H1 (cell line): ENCODE measurements at regions not wholly inside any gene's neighbourhood (a gene's known extent, or its start where the extent isn't known, plus 50 kb on each side); places are given as distances from the start of the nearest gene placed in this dataset.

Experiments
- CTCF ChIA-PET: fragments of 300-600 bp; sonication (Branson Sonifier 250); formaldehyde crosslinking; loops from one replicate; lab custom pipeline; 2021; ENCODE audit not compliant: partially characterized antibody; lab: Charles Lee
- POLR2A ChIA-PET: fragments of 300-600 bp; sonication (Branson Sonifier 250); formaldehyde crosslinking; loops from one replicate; lab custom pipeline; 2021; ENCODE audit warnings: inconsistent platforms; ENCODE audit not compliant: partially characterized antibody; lab: Charles Lee
- DNase-seq, 2 experiments: peaks; one replicate each; pipeline versions ENCODE4 v3.0.0 to v3.0.0-alpha.2; 2010 to 2022; ENCODE audit warnings: low spot score in 2 of 2, low read depth in 1 of 2, mixed read lengths in 1 of 2
- FAIRE-seq: peaks from 2 replicates; lab custom pipeline; 2011; peaks lifted over from hg19 to GRCh38; lab: Jason Lieb, UNC
- H2AFZ ChIP-seq: 2 replicates; pipeline ENCODE4 v1.8.1; 2012; ENCODE audit warnings: low read length, inconsistent platforms
- H2AK5ac ChIP-seq: 2 replicates; pipeline ENCODE4 v1.6.1; 2013; ENCODE audit warnings: low read depth, low read length
- H2BK120ac ChIP-seq: replicated peaks from 2 replicates; pipeline ENCODE3; 2013; ENCODE audit warnings: low read depth, low read length, inconsistent platforms
- H2BK12ac ChIP-seq: 2 replicates; pipeline ENCODE4 v1.6.1; 2013; ENCODE audit warnings: low read depth, low read length
- H2BK15ac ChIP-seq: 2 replicates; pipeline ENCODE4 v1.6.1; 2013; ENCODE audit warnings: low read length
- H2BK20ac ChIP-seq: 2 replicates; pipeline ENCODE4 v1.6.1; 2013; ENCODE audit warnings: low read length
- H2BK5ac ChIP-seq: 2 replicates; pipeline ENCODE4 v1.6.1; 2013; ENCODE audit warnings: low read depth, low read length
- H3K14ac ChIP-seq: 2 replicates; pipeline ENCODE4 v1.6.1; 2013; ENCODE audit warnings: inconsistent platforms; ENCODE audit not compliant: insufficient read length
- H3K18ac ChIP-seq: 2 replicates; pipeline ENCODE4 v1.6.1; 2013; ENCODE audit warnings: low read length; ENCODE audit errors: extremely low read depth
- H3K23ac ChIP-seq: 2 replicates; pipeline ENCODE4 v1.6.1; 2013; ENCODE audit warnings: inconsistent platforms; ENCODE audit not compliant: insufficient read length
- H3K23me2 ChIP-seq: 2 replicates; pipeline ENCODE4 v1.6.1; 2013; ENCODE audit warnings: low read depth, low read length
- H3K27ac ChIP-seq: 2 replicates; pipeline ENCODE4 v1.6.1; 2011; ENCODE audit warnings: low read depth, low read length, inconsistent platforms
- H3K27me3 ChIP-seq, 4 experiments: replicated peaks in 1 of 4; 1 replicate in 1 of 4; 2 replicates in 3 of 4; pipeline versions ENCODE4 v1.6.1 to v1.8.1; 2011 to 2013; ENCODE audit warnings: low read length in 3 of 4, mild to moderate bottlenecking in 3 of 4, inconsistent platforms in 2 of 4, mixed read lengths in 2 of 4, moderate library complexity in 1 of 4; ENCODE audit not compliant: control insufficient read depth in 3 of 4, insufficient read depth in 3 of 4; ENCODE audit errors: extremely low read depth in 1 of 4
- H3K36me3 ChIP-seq, 4 experiments: 2 replicates each; pipeline versions ENCODE4 v1.6.1 to v1.8.1; 2011 to 2013; ENCODE audit warnings: mild to moderate bottlenecking in 4 of 4, low read length in 3 of 4, moderate library complexity in 2 of 4, control low read depth in 1 of 4, inconsistent platforms in 1 of 4; ENCODE audit not compliant: insufficient read depth in 4 of 4, control insufficient read depth in 2 of 4
- H3K4ac ChIP-seq: replicated peaks from 2 replicates; pipeline ENCODE3; 2013; ENCODE audit warnings: low read length, low read depth, mixed read lengths, inconsistent platforms; ENCODE audit not compliant: insufficient read length
- H3K4me1 ChIP-seq, 4 experiments: replicated peaks in 1 of 4; 1 replicate in 1 of 4; 2 replicates in 3 of 4; pipeline versions ENCODE4 v1.6.1 to v1.8.1; 2011 to 2013; ENCODE audit warnings: low read length in 3 of 4, inconsistent platforms in 2 of 4, mixed read lengths in 1 of 4; ENCODE audit not compliant: insufficient read depth in 4 of 4, control insufficient read depth in 3 of 4
- H3K4me2 ChIP-seq, 2 experiments: 2 replicates each; pipeline versions ENCODE4 v1.6.1 to v1.8.1; 2011 to 2013; ENCODE audit warnings: low read depth in 2 of 2, low read length in 2 of 2, control low read depth in 1 of 2, inconsistent platforms in 1 of 2, mild to moderate bottlenecking in 1 of 2; ENCODE audit not compliant: insufficient read depth in 1 of 2
- H3K4me3 ChIP-seq, 4 experiments: fragments of 200-600, 300-600 bp in 1 of 4; sonication (generic), shearing (Covaris generic), sonication (Bioruptor Twin) in 1 of 4; 2 replicates each; pipeline versions ENCODE4 v1.5.1 to v1.8.1; 2011 to 2016; ENCODE audit warnings: low read length in 4 of 4, low read depth in 3 of 4, control low read depth in 2 of 4, inconsistent platforms in 2 of 4, mild to moderate bottlenecking in 2 of 4, mixed read lengths in 1 of 4, moderate library complexity in 1 of 4; ENCODE audit not compliant: insufficient read depth in 2 of 4; ENCODE audit errors: extremely low read depth in 1 of 4
- H3K56ac ChIP-seq: replicated peaks from 2 replicates; pipeline ENCODE3; 2013; ENCODE audit warnings: low read depth, mild to moderate bottlenecking, mixed read lengths, low read length, inconsistent platforms; ENCODE audit not compliant: insufficient read length
- H3K79me1 ChIP-seq: 2 replicates; pipeline ENCODE4 v1.6.1; 2013; ENCODE audit warnings: low read depth, low read length, control low read depth
- H3K79me2 ChIP-seq, 2 experiments: 2 replicates each; pipeline versions ENCODE4 v1.6.1 to v1.8.1; 2012 to 2013; ENCODE audit warnings: low read length in 2 of 2, mild to moderate bottlenecking in 2 of 2, inconsistent platforms in 1 of 2; ENCODE audit not compliant: insufficient read depth in 2 of 2, control insufficient read depth in 1 of 2
- H3K9ac ChIP-seq, 4 experiments: replicated peaks in 1 of 4; 1 replicate in 1 of 4; 2 replicates in 3 of 4; pipeline versions ENCODE4 v1.6.1 to v1.8.1; 2011 to 2013; ENCODE audit warnings: low read depth in 3 of 4, low read length in 3 of 4, control low read depth in 2 of 4, mild to moderate bottlenecking in 2 of 4, moderate library complexity in 2 of 4, inconsistent platforms in 1 of 4; ENCODE audit errors: extremely low read depth in 1 of 4
- H3K9me3 ChIP-seq, 2 experiments: 2 replicates each; pipeline versions ENCODE4 v1.6.1 to v1.8.1; 2012 to 2013; ENCODE audit warnings: mild to moderate bottlenecking in 2 of 2, moderate library complexity in 2 of 2, control low read depth in 1 of 2, inconsistent platforms in 1 of 2, low read depth in 1 of 2, low read length in 1 of 2, mixed read lengths in 1 of 2; ENCODE audit not compliant: insufficient read depth in 2 of 2
- H4K20me1 ChIP-seq, 2 experiments: replicated peaks in 1 of 2; 2 replicates each; pipeline versions ENCODE3 to v1.8.1; 2011 to 2013; ENCODE audit warnings: inconsistent platforms in 2 of 2, low read length in 2 of 2, mild to moderate bottlenecking in 1 of 2; ENCODE audit not compliant: insufficient read depth in 2 of 2, control insufficient read depth in 1 of 2
- H4K5ac ChIP-seq: 2 replicates; pipeline ENCODE4 v1.6.1; 2013; ENCODE audit warnings: low read length, low read depth, mixed read lengths, inconsistent platforms; ENCODE audit not compliant: insufficient read length
- H4K8ac ChIP-seq: 2 replicates; pipeline ENCODE4 v1.8.0; 2013; ENCODE audit warnings: mild to moderate bottlenecking, moderate library complexity, low read length, inconsistent platforms; ENCODE audit not compliant: insufficient read depth; ENCODE audit errors: extremely low read depth
- H4K91ac ChIP-seq: replicated peaks from 2 replicates; pipeline ENCODE3; 2013; ENCODE audit warnings: low read length, mixed read lengths, inconsistent platforms; ENCODE audit not compliant: insufficient read length
- BCL11A ChIP-seq, 2 experiments: IDR thresholded peaks; one replicate each; pipeline ENCODE4 v1.6.1; 2011; ENCODE audit warnings: low read depth in 2 of 2, low read length in 2 of 2, mild to moderate bottlenecking in 2 of 2
- CBX5 ChIP-seq: fragments of 300-800, 300-1000 bp; sonication (generic); IDR thresholded peaks from 2 replicates; pipeline ENCODE4 v1.7.1; 2016; ENCODE audit warnings: antibody characterized with exemption, low read length, low read depth
- FOSL1 ChIP-seq: IDR thresholded peaks from 2 replicates; pipeline ENCODE4 v1.6.1; 2011; ENCODE audit warnings: mild to moderate bottlenecking, low read depth, low read length, moderate library complexity; ENCODE audit not compliant: insufficient read depth
- KDM4A ChIP-seq: IDR thresholded peaks from one replicate; pipeline ENCODE4 v1.7.1; 2012; ENCODE audit warnings: low read depth, mild to moderate bottlenecking, moderate library complexity, low read length, inconsistent platforms; ENCODE audit not compliant: severe bottlenecking
- PHF8 ChIP-seq: fragments of 200-600 bp; sonication (generic); conservative IDR thresholded peaks from 2 replicates; pipeline ENCODE4 v1.7.1; 2012; ENCODE audit warnings: low read depth, mild to moderate bottlenecking, inconsistent platforms, low read length, moderate library complexity
- RAD21 ChIP-seq, 2 experiments: IDR thresholded peaks in 1 of 2; conservative IDR thresholded peaks in 1 of 2; 2 replicates each; pipeline ENCODE4 v1.6.1; 2011; ENCODE audit warnings: low read depth in 2 of 2, low read length in 2 of 2, improper control_type of control experiment in 1 of 2, inconsistent platforms in 1 of 2, mild to moderate bottlenecking in 1 of 2, moderate library complexity in 1 of 2
- SP4 ChIP-seq: IDR thresholded peaks from 2 replicates; pipeline ENCODE4 v1.6.1; 2012; ENCODE audit warnings: low read length, inconsistent platforms
- SRF ChIP-seq: IDR thresholded peaks from 2 replicates; pipeline ENCODE4 v1.6.1; 2011; ENCODE audit warnings: mild to moderate bottlenecking, low read depth, low read length, moderate library complexity
- WGBS, 2 experiments: shearing (Covaris generic) in 1 of 2; methylation state at CpG; one replicate each; pipeline versions ENCODE4 v1.1.6 to v1.1.7; 2013 to 2015; ENCODE audit warnings: low lambda C conversion rate in 2 of 2, mixed read lengths in 2 of 2, inconsistent platforms in 1 of 2, low coverage in 1 of 2, missing lambda C conversion rate in 1 of 2; ENCODE audit not compliant: insufficient replicate concordance in 2 of 2, insufficient coverage in 1 of 2, insufficient read length in 1 of 2; ENCODE audit errors: extremely low coverage in 1 of 2, missing lambda C conversion rate in 1 of 2; 5-methylcytosine and 5-hydroxymethylcytosine counted together
- TF ChIP-seq, protein P1 (sequence below): IDR thresholded peaks from 2 replicates; pipeline ENCODE4 v1.6.1; 2011; ENCODE audit warnings: low read depth, mild to moderate bottlenecking, low read length; ENCODE audit not compliant: insufficient read depth
- TF ChIP-seq, protein P2 (sequence below): IDR thresholded peaks from 2 replicates; pipeline ENCODE4 v1.6.1; 2012; ENCODE audit warnings: low read length, inconsistent platforms

DNA sequence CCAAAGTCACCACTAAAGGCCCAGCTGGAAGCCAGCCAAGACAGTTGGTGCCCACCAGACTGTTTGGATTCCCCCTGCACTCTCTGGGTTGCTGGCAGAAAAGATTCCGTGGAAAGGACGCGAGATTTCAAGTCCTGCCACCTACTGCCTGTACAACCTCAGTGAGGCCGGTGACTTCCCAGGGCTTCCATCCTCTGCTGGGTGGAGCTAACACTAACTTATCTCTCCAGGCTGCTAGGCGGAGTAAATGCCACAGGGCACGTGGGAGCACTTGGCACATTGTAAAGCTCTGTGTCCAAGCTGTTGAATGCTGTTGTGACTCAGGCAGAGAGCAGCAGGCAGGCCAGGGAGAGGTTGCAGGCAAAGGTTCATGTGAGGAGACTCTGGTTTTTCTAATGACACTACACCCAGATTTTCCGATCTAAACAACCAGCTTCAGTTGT, 50.9 kb upstream of the CDON start:
- FAIRE-seq (no peak), DNase-seq (no peak)
- TF ChIP-seq, protein P1, sequence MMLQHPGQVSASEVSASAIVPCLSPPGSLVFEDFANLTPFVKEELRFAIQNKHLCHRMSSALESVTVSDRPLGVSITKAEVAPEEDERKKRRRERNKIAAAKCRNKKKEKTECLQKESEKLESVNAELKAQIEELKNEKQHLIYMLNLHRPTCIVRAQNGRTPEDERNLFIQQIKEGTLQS: no peak
- TF ChIP-seq CBX5 (no peak), KDM4A (no peak), SP4 (no peak), BCL11A (IDR thresholded peaks at IDR 0.05; ENCODE audit: low read depth in 2 of 2, low read length in 2 of 2) (no peak), FOSL1 (no peak), PHF8 (no peak), SRF (no peak), RAD21 (IDR thresholded peaks at IDR 0.05 in 1 of 2, conservative IDR thresholded peaks at IDR 0.05 in 1 of 2; ENCODE audit: low read depth in 2 of 2, low read length in 2 of 2) (no peak)
- TF ChIP-seq, protein P2, sequence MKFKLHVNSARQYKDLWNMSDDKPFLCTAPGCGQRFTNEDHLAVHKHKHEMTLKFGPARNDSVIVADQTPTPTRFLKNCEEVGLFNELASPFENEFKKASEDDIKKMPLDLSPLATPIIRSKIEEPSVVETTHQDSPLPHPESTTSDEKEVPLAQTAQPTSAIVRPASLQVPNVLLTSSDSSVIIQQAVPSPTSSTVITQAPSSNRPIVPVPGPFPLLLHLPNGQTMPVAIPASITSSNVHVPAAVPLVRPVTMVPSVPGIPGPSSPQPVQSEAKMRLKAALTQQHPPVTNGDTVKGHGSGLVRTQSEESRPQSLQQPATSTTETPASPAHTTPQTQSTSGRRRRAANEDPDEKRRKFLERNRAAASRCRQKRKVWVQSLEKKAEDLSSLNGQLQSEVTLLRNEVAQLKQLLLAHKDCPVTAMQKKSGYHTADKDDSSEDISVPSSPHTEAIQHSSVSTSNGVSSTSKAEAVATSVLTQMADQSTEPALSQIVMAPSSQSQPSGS: no peak

More for the DNA sequence above, 50.9 kb upstream of the CDON start:
- H2BK12ac ChIP-seq: no peak overlapping the region
- peaks cover 0 to 7% (median 0%) of the 10 kb centered on the region in 4 experiments; a peak in 3 of 7 replicates for H3K4me1 ChIP-seq
- no peak overlapping the region for H3K4ac ChIP-seq
- no peak overlapping the region for H2BK5ac ChIP-seq
- no peak overlapping the region for H3K56ac ChIP-seq
- no peak overlapping the region for H4K5ac ChIP-seq
- H3K27ac ChIP-seq: no peak overlapping the region
- no peak overlapping the region for H2BK15ac ChIP-seq
- no peak overlapping the region for H3K4me2 ChIP-seq
- no peak overlapping the region for H2AK5ac ChIP-seq
- 77% methylated on average over 7 of the region's 7 CpGs; no CpG with 5 or more reads in 1 of the 2 experiments for WGBS, 2 experiments
- no peaks in the 10 kb centered on the region for H3K23me2 ChIP-seq
- no peaks in the 10 kb centered on the region for H3K36me3 ChIP-seq
- no peaks in the 10 kb centered on the region for H3K9me3 ChIP-seq
- H3K79me2 ChIP-seq: no peaks in the 10 kb centered on the region
- no peaks in the 10 kb centered on the region for H3K79me1 ChIP-seq
- POLR2A ChIA-PET: interaction anchor here (1.6 kb wide), 1 partner anchor 8 kb away, joined by 6 read pairs; no protein-coding TSS in a partner anchor
- no peak overlapping the region for H2BK120ac ChIP-seq
- CTCF ChIA-PET: interaction anchor here (1.0 to 5.4 kb wide), 12 partner anchors 11 to 190 kb away, joined by 3 to 42 read pairs (median 6); no protein-coding TSS in a partner anchor
- H3K14ac ChIP-seq: no peak overlapping the region
- H2BK20ac ChIP-seq: no peak overlapping the region
- H3K23ac ChIP-seq: no peak overlapping the region
- 0 out of 7 replicates have a peak, but pooled peaks cover 0 to 3% (median 0%) of the 10 kb centered on the region in 4 experiments for H3K27me3 ChIP-seq
- H3K4me3 ChIP-seq: no peak overlapping the region
- H4K20me1 ChIP-seq: no peaks in the 10 kb centered on the region
- no peak overlapping the region for H3K9ac ChIP-seq
- no peak overlapping the region for H3K18ac ChIP-seq
- no peak overlapping the region for H4K91ac ChIP-seq
- no peak overlapping the region for H4K8ac ChIP-seq
- no peak overlapping the region for H2AFZ ChIP-seq
